Activated CD4-positive, alpha-beta T cell treated with anti-CD3 and anti-CD28 coated beads, Interleukin-2, amount 50 U/mL, for 24 hours (primary cell): ENCODE measurements at regions not wholly inside any gene's neighbourhood (a gene's known extent, or its start where the extent isn't known, plus 50 kb on each side); places are given as distances from the start of the nearest gene placed in this dataset.
"Not testable (repeated sequence)": the region's sequence is repeated elsewhere in the genome, so short reads cannot be mapped to it uniquely, and the experiment has no call there.

Experiments used
- DNase-seq, 2 donors: peaks; one replicate each; pipeline ENCODE4 v3.0.0-alpha.2; 2020; ENCODE audit warnings: low read depth in 1 of 2, low spot score in 1 of 2

DNA sequence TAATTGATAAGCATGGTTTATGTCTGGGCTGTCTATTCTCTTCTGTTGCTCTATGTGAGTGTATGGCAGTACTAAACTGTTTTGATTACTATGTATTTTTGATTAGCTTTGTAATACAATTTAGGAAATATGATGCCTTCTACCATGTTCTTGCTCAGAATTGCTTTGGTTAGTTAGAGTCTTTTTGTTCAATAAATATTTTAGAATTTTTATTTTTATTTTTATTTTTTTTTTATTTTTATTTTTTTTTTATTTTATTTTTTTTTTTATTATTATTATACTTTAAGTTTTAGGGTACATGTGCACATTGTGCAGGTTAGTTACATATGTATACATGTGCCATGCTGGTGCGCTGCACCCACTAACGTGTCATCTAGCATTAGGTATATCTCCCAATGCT is 710.3 kb downstream of the GBE1 start:
- DNase-seq, result not testable (repeated sequence)

- DNase-seq, result no peak
Observed at GRCh38 chr3:81048058-81048665, 713.3 kb downstream of the GBE1 start.

DNA sequence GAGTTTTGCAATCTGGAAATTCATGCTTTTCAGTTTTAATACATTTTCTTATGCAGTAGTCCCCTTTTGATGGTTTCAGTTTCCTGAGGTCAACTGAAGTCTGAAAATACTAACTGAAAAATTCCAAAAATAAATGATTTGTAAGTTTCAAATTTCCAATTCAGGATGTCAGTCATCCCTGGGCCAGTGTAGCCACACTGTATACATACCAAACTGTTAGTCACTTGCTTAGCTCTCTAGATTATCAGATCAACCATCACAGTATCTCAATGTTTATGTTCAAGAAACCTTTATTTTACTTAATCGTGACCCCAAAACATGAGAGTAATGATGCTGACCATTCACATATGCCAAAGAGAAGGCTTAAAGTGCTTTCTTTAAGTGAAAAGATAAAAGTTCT is 715.5 kb downstream of the GBE1 start:
- no peak for DNase-seq

DNA sequence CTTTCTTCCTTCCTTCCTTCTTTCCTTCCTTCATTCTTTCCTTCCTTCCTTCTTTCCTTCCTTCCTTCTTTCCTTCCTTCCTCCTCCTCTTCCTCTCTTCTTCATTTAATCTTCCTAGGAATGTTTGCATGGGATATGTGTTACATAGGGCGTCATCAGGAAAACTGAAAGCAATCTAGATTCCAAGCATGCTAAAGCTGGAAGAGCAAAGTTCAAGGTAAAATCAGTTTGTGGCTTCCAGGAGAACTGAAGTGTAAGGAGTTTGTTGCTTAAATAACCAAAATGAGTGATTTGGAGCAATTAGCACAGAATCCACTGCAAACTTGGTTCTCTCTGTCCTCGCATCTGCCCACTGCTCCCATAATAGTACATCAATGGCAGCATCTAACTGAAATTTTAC is 716.2 kb downstream of the GBE1 start:
- no peak for DNase-seq

- no peak for DNase-seq
Observed at GRCh38 chr3:81043660-81044199, 717.7 kb downstream of the GBE1 start.

DNA sequence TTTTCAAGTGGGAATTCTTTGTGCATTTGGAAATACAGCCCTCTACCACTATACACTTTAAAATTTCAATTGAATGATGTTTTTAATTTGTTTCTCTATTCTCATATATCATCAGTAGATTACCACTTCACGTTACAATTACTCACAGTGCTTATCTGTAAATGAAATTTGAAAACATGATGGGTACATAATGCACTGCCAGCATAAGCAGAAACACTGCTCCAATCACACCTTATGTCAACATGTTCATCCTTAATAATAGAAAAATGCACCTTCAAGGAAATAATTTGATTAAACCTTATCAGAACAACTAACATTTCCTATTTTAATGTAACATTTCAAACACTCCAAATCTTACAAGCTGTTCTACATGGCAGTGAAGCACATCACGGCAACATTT is 718.4 kb downstream of the GBE1 start:
- no peak for DNase-seq

GRCh38 chr3:81041331-81041730 is 720.1 kb downstream of the GBE1 start:
- DNase-seq, result no peak

- DNase-seq, result no peak
Observed at GRCh38 chr3:81040107-81040506, 721.3 kb downstream of the GBE1 start.

GRCh38 chr3:81033684-81034083 is 727.8 kb downstream of the GBE1 start:
- no peak for DNase-seq

DNA sequence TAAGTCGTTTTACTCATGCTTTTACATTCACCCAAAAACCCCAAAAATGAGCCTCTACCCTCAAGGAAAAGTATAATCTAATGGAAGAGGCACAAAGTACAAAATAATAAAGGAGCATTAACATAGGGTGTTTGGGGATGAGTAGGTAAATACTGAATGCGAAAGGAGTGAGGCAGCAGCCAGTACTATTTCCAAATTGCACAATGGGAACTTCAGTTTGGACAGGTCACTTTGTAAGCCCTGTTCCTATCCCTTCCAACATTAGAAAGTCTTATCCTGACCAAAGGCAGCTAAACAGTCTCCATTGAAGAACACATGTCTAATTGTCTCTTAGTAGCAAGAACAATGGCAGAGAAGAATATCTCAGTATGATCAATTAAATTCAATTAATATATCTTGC is 728.3 kb downstream of the GBE1 start:
- no peak for DNase-seq

- no peak for DNase-seq
Observed at GRCh38 chr3:81029861-81030260, 731.6 kb downstream of the GBE1 start.

DNA sequence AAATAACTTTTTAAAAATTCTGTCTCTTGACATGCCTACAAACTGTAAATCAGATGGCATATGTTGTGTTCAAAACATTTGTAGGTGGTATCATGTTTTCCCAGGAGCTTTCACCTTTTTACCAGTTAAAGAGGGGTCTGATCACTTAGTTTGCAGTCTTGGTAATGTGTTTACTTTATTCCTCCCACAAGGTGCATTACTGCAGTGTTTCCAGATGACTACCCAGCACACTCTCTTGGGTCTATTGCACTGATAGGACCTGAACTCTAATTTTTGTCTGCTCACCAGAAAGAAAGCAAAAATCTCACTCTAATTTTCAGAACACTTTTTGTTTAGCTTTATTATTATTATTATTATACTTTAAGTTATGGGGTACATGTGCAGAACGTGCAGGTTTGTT is 734.1 kb downstream of the GBE1 start:
- DNase-seq, result no peak

GRCh38 chr3:81024560-81024959 is 736.9 kb downstream of the GBE1 start:
- DNase-seq, result no peak

DNA sequence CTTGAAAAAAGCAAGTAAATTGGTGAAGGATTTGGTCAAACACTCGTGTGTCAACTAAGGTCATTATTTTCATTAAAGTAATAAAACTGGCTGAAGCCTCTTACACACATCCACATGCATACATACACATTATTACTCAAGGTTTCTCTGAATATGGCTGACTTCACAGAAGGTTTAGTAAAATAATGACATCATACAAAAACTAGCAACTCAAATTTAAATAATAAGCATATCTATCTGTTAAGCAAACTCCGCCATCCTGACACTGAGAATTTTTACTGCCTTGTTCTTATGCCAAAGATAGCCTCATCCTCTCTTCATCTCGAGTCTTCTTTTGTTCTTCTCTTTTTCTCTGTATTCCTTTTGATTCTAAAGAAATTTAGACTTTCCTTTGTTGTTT is 739.1 kb downstream of the GBE1 start:
- DNase-seq, result no peak

- no peak for DNase-seq
Observed at GRCh38 chr3:81013360-81013759, 748.1 kb downstream of the GBE1 start.

DNA sequence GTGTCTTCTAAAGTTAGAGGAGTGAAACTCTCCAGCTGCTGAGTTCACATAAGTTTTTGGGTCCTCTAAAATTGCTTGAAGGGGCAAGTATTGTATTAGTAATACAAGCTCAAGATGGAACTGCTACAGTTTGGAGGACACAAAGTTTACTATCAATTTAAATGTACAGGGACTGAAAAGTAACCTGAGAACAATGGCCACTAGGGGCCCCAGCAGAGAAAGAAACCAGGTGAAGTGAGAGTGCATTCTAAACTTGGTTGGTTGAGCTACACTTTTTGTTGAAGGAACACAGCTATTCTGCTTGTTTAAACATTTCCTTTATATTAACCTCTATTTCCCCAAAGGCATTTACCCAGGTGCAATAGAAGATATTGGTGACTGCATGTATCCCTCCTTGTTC is 755.5 kb downstream of the GBE1 start:
- DNase-seq, result no peak

DNA sequence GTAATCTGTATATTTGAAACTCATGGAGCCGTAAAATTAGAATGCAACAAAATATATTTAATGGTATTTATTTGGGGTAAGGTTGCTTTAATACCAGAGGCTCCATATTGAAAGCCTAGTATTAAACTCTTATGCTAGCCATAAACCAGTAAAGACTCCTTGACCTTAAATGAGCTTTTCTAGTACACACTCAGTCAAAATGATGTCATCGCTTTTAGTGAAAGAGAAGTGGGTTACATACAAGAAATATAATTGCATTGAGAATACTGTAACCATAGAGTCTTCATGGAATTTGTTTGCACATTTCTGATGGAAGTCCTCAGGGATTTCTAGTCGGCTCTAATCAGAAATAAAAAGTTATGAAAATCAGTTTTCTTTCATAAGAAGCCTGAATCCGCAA is 757.6 kb downstream of the GBE1 start:
- no peak for DNase-seq

GRCh38 chr3:81003008-81003645 is 758.3 kb downstream of the GBE1 start:
- no peak for DNase-seq

- no peak for DNase-seq
Observed at GRCh38 chr3:80999481-80999880, 762.0 kb downstream of the GBE1 start.

GRCh38 chr3:80998022-80998421 is 763.4 kb downstream of the GBE1 start:
- no peak for DNase-seq

DNA sequence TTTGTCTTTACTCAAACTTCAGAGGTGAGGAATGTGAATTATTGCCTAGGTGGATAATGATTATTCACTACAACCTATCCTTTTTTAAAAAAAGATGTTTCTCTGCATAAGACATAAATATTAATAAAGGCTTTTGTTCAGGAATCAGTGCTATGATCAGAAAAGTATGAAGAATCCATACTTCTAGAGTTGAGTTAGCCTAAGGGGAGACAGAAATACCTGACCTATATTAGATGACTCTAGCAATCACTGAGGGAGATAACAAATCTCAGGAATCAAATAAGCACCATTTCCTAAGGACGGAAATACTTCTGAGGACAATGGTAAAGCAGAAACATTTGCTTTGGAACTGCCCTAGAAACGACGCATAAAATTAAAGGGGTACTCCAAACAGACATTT is 763.8 kb downstream of the GBE1 start:
- DNase-seq, result no peak

DNA sequence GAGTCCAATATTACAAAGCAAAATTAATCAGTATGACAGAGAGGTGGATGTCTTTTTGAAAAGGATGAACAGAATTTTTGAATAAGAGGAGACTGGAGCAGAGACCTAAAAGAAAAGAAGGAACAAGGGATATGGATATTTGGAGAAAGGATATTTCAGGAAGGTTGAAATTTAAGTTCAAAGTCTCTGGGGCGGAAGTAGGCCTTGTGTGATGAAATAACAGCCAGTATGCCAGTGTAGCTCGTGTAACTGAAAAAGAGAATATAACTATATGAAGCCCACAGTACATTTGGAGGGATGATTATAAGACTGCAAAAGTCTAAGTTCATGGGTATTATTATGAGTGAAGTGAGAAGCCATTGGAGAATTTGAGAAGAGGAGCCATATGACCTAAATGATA is 766.7 kb downstream of the GBE1 start:
- DNase-seq, result no peak

DNA sequence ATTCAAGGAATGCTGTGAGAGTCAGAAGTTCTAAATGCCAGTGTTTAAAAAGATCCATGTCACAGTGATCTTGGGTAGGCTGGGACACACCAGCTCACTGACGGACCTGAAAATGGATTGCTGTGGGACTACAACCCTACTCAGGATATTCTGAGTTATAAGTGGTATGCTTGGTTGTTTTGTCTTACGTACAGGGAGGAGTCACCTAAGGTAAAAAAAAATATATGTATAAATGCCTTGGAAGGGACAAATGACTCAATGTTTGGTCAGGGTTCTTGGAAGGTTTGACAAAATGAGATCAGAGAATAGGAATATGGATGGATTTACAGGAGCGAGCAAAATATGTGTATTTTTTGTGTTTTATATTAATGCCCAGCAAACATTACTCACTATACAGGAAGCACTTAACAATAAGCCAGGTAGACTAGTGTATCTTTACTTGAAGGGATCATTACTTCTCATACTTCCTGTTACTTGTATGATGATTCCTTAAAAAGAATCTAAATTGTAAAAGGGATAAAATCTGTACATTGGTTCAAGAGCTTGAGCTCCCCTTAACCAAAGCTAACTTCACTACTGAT is 767.3 kb downstream of the GBE1 start:
- no peak for DNase-seq
